H1 (cell line): ENCODE measurements at regions not wholly inside any gene's neighbourhood (a gene's known extent, or its start where the extent isn't known, plus 50 kb on each side); places are given as distances from the start of the nearest gene placed in this dataset.

Experiments used
- CTCF ChIA-PET: fragments of 300-600 bp; sonication (Branson Sonifier 250); formaldehyde crosslinking; loops from one replicate; lab custom pipeline; 2021; ENCODE audit not compliant: partially characterized antibody; lab: Charles Lee
- POLR2A ChIA-PET: fragments of 300-600 bp; sonication (Branson Sonifier 250); formaldehyde crosslinking; loops from one replicate; lab custom pipeline; 2021; ENCODE audit warnings: inconsistent platforms; ENCODE audit not compliant: partially characterized antibody; lab: Charles Lee
- DNase-seq, 2 experiments: peaks; one replicate each; pipeline versions ENCODE4 v3.0.0 to v3.0.0-alpha.2; 2010 to 2022; ENCODE audit warnings: low spot score in 2 of 2, low read depth in 1 of 2, mixed read lengths in 1 of 2
- FAIRE-seq: peaks from 2 replicates; lab custom pipeline; 2011; peaks lifted over from hg19 to GRCh38; lab: Jason Lieb, UNC
- H2AFZ ChIP-seq: 2 replicates; pipeline ENCODE4 v1.8.1; 2012; ENCODE audit warnings: low read length, inconsistent platforms
- H2AK5ac ChIP-seq: 2 replicates; pipeline ENCODE4 v1.6.1; 2013; ENCODE audit warnings: low read depth, low read length
- H2BK120ac ChIP-seq: replicated peaks from 2 replicates; pipeline ENCODE3; 2013; ENCODE audit warnings: low read depth, low read length, inconsistent platforms
- H2BK12ac ChIP-seq: 2 replicates; pipeline ENCODE4 v1.6.1; 2013; ENCODE audit warnings: low read depth, low read length
- H2BK15ac ChIP-seq: 2 replicates; pipeline ENCODE4 v1.6.1; 2013; ENCODE audit warnings: low read length
- H2BK20ac ChIP-seq: 2 replicates; pipeline ENCODE4 v1.6.1; 2013; ENCODE audit warnings: low read length
- H2BK5ac ChIP-seq: 2 replicates; pipeline ENCODE4 v1.6.1; 2013; ENCODE audit warnings: low read depth, low read length
- H3K14ac ChIP-seq: 2 replicates; pipeline ENCODE4 v1.6.1; 2013; ENCODE audit warnings: inconsistent platforms; ENCODE audit not compliant: insufficient read length
- H3K18ac ChIP-seq: 2 replicates; pipeline ENCODE4 v1.6.1; 2013; ENCODE audit warnings: low read length; ENCODE audit errors: extremely low read depth
- H3K23ac ChIP-seq: 2 replicates; pipeline ENCODE4 v1.6.1; 2013; ENCODE audit warnings: inconsistent platforms; ENCODE audit not compliant: insufficient read length
- H3K23me2 ChIP-seq: 2 replicates; pipeline ENCODE4 v1.6.1; 2013; ENCODE audit warnings: low read depth, low read length
- H3K27ac ChIP-seq: 2 replicates; pipeline ENCODE4 v1.6.1; 2011; ENCODE audit warnings: low read depth, low read length, inconsistent platforms
- H3K27me3 ChIP-seq, 4 experiments: replicated peaks in 1 of 4; 1 replicate in 1 of 4; 2 replicates in 3 of 4; pipeline versions ENCODE4 v1.6.1 to v1.8.1; 2011 to 2013; ENCODE audit warnings: low read length in 3 of 4, mild to moderate bottlenecking in 3 of 4, inconsistent platforms in 2 of 4, mixed read lengths in 2 of 4, moderate library complexity in 1 of 4; ENCODE audit not compliant: control insufficient read depth in 3 of 4, insufficient read depth in 3 of 4; ENCODE audit errors: extremely low read depth in 1 of 4
- H3K36me3 ChIP-seq, 4 experiments: 2 replicates each; pipeline versions ENCODE4 v1.6.1 to v1.8.1; 2011 to 2013; ENCODE audit warnings: mild to moderate bottlenecking in 4 of 4, low read length in 3 of 4, moderate library complexity in 2 of 4, control low read depth in 1 of 4, inconsistent platforms in 1 of 4; ENCODE audit not compliant: insufficient read depth in 4 of 4, control insufficient read depth in 2 of 4
- H3K4ac ChIP-seq: replicated peaks from 2 replicates; pipeline ENCODE3; 2013; ENCODE audit warnings: low read length, low read depth, mixed read lengths, inconsistent platforms; ENCODE audit not compliant: insufficient read length
- H3K4me1 ChIP-seq, 4 experiments: replicated peaks in 1 of 4; 1 replicate in 1 of 4; 2 replicates in 3 of 4; pipeline versions ENCODE4 v1.6.1 to v1.8.1; 2011 to 2013; ENCODE audit warnings: low read length in 3 of 4, inconsistent platforms in 2 of 4, mixed read lengths in 1 of 4; ENCODE audit not compliant: insufficient read depth in 4 of 4, control insufficient read depth in 3 of 4
- H3K4me2 ChIP-seq, 2 experiments: 2 replicates each; pipeline versions ENCODE4 v1.6.1 to v1.8.1; 2011 to 2013; ENCODE audit warnings: low read depth in 2 of 2, low read length in 2 of 2, control low read depth in 1 of 2, inconsistent platforms in 1 of 2, mild to moderate bottlenecking in 1 of 2; ENCODE audit not compliant: insufficient read depth in 1 of 2
- H3K4me3 ChIP-seq, 4 experiments: fragments of 200-600, 300-600 bp in 1 of 4; sonication (generic), shearing (Covaris generic), sonication (Bioruptor Twin) in 1 of 4; 2 replicates each; pipeline versions ENCODE4 v1.5.1 to v1.8.1; 2011 to 2016; ENCODE audit warnings: low read length in 4 of 4, low read depth in 3 of 4, control low read depth in 2 of 4, inconsistent platforms in 2 of 4, mild to moderate bottlenecking in 2 of 4, mixed read lengths in 1 of 4, moderate library complexity in 1 of 4; ENCODE audit not compliant: insufficient read depth in 2 of 4; ENCODE audit errors: extremely low read depth in 1 of 4
- H3K56ac ChIP-seq: replicated peaks from 2 replicates; pipeline ENCODE3; 2013; ENCODE audit warnings: low read depth, mild to moderate bottlenecking, mixed read lengths, low read length, inconsistent platforms; ENCODE audit not compliant: insufficient read length
- H3K79me1 ChIP-seq: 2 replicates; pipeline ENCODE4 v1.6.1; 2013; ENCODE audit warnings: low read depth, low read length, control low read depth
- H3K79me2 ChIP-seq, 2 experiments: 2 replicates each; pipeline versions ENCODE4 v1.6.1 to v1.8.1; 2012 to 2013; ENCODE audit warnings: low read length in 2 of 2, mild to moderate bottlenecking in 2 of 2, inconsistent platforms in 1 of 2; ENCODE audit not compliant: insufficient read depth in 2 of 2, control insufficient read depth in 1 of 2
- H3K9ac ChIP-seq, 4 experiments: replicated peaks in 1 of 4; 1 replicate in 1 of 4; 2 replicates in 3 of 4; pipeline versions ENCODE4 v1.6.1 to v1.8.1; 2011 to 2013; ENCODE audit warnings: low read depth in 3 of 4, low read length in 3 of 4, control low read depth in 2 of 4, mild to moderate bottlenecking in 2 of 4, moderate library complexity in 2 of 4, inconsistent platforms in 1 of 4; ENCODE audit errors: extremely low read depth in 1 of 4
- H3K9me3 ChIP-seq, 2 experiments: 2 replicates each; pipeline versions ENCODE4 v1.6.1 to v1.8.1; 2012 to 2013; ENCODE audit warnings: mild to moderate bottlenecking in 2 of 2, moderate library complexity in 2 of 2, control low read depth in 1 of 2, inconsistent platforms in 1 of 2, low read depth in 1 of 2, low read length in 1 of 2, mixed read lengths in 1 of 2; ENCODE audit not compliant: insufficient read depth in 2 of 2
- H4K20me1 ChIP-seq, 2 experiments: replicated peaks in 1 of 2; 2 replicates each; pipeline versions ENCODE3 to v1.8.1; 2011 to 2013; ENCODE audit warnings: inconsistent platforms in 2 of 2, low read length in 2 of 2, mild to moderate bottlenecking in 1 of 2; ENCODE audit not compliant: insufficient read depth in 2 of 2, control insufficient read depth in 1 of 2
- H4K5ac ChIP-seq: 2 replicates; pipeline ENCODE4 v1.6.1; 2013; ENCODE audit warnings: low read length, low read depth, mixed read lengths, inconsistent platforms; ENCODE audit not compliant: insufficient read length
- H4K8ac ChIP-seq: 2 replicates; pipeline ENCODE4 v1.8.0; 2013; ENCODE audit warnings: mild to moderate bottlenecking, moderate library complexity, low read length, inconsistent platforms; ENCODE audit not compliant: insufficient read depth; ENCODE audit errors: extremely low read depth
- H4K91ac ChIP-seq: replicated peaks from 2 replicates; pipeline ENCODE3; 2013; ENCODE audit warnings: low read length, mixed read lengths, inconsistent platforms; ENCODE audit not compliant: insufficient read length
- ASH2L ChIP-seq: fragments of 200-600, 300-600 bp; sonication (generic); IDR thresholded peaks from one replicate; pipeline ENCODE4 v1.7.1; 2017; ENCODE audit warnings: low read length
- BCL11A ChIP-seq, 2 experiments: IDR thresholded peaks; one replicate each; pipeline ENCODE4 v1.6.1; 2011; ENCODE audit warnings: low read depth in 2 of 2, low read length in 2 of 2, mild to moderate bottlenecking in 2 of 2
- SP2 ChIP-seq: IDR thresholded peaks from 2 replicates; pipeline ENCODE4 v1.6.1; 2012; ENCODE audit warnings: mild to moderate bottlenecking, low read length, inconsistent platforms
- WGBS, 2 experiments: shearing (Covaris generic) in 1 of 2; methylation state at CpG; one replicate each; pipeline versions ENCODE4 v1.1.6 to v1.1.7; 2013 to 2015; ENCODE audit warnings: low lambda C conversion rate in 2 of 2, mixed read lengths in 2 of 2, inconsistent platforms in 1 of 2, low coverage in 1 of 2, missing lambda C conversion rate in 1 of 2; ENCODE audit not compliant: insufficient replicate concordance in 2 of 2, insufficient coverage in 1 of 2, insufficient read length in 1 of 2; ENCODE audit errors: extremely low coverage in 1 of 2, missing lambda C conversion rate in 1 of 2; 5-methylcytosine and 5-hydroxymethylcytosine counted together

DNA sequence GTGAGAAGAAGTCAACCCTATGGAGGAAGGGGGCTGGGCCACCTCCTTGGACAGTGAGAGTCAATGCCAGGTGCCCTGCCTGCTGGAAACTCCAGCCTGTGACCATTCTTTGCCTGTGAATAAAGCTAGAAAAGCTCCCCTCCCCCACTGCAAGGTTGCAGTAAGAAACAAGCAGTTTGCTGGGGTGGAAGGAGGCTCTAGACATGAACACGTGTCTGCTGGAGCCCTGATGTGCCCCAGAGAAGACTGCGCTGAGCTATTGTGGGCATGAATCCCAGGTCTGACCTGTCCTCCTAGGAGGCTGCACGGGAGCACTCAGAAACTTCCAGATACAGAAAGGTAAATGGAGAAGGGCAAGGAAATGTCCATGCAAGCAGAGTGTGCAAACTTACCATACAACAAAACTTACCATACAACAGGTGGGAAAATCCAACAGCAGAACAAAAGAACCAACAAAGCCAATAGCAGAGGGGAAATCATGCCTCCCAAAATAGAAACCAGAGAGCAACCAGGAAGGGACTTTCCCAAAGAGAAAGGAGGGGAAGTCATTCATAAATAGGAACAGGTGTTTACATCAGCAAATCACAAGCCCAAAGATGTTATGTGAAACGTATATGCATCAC, 278.7 kb downstream of the BCL2 start:
- H3K18ac ChIP-seq: no peak overlapping the region
- no peaks in the 10 kb centered on the region for H3K27me3 ChIP-seq
- H2AFZ ChIP-seq: peak overlapping the region; percentile 70; the same call in 1 of the 2 replicates
- no peaks in the 10 kb centered on the region; a peak in 1 of 7 replicates for H3K4me1 ChIP-seq
- no peak overlapping the region for H2BK5ac ChIP-seq
- H2BK15ac ChIP-seq: no peak overlapping the region
- H3K56ac ChIP-seq: no peak overlapping the region
- no peak overlapping the region for H4K8ac ChIP-seq
- DNase-seq: no peak
- CTCF ChIA-PET: interaction anchor here (0.6 to 1.7 kb wide), 7 partner anchors 11 to 279 kb away, joined by 3 to 7 read pairs (median 4); partner anchors contain the start of gene BCL2
- no peaks in the 10 kb centered on the region for H3K79me2 ChIP-seq
- 84% methylated on average over 4 of the region's 4 CpGs; no CpG with 5 or more reads in 1 of the 2 experiments for WGBS, 2 experiments
- no peak overlapping the region for H2BK120ac ChIP-seq
- no peak overlapping the region for H4K91ac ChIP-seq
- no peaks in the 10 kb centered on the region for H3K36me3 ChIP-seq
- H3K14ac ChIP-seq: no peak overlapping the region
- H3K27ac ChIP-seq: no peak overlapping the region
- no peak overlapping the region for H3K9ac ChIP-seq
- no peak overlapping the region for H3K4me2 ChIP-seq
- H3K23me2 ChIP-seq: no peaks in the 10 kb centered on the region
- H3K23ac ChIP-seq: no peak overlapping the region
- H2BK20ac ChIP-seq: no peak overlapping the region
- no peak overlapping the region for H4K5ac ChIP-seq
- no peak overlapping the region for H3K4ac ChIP-seq
- TF ChIP-seq SP2 (no peak), ASH2L (no peak), BCL11A (IDR thresholded peaks at IDR 0.05; ENCODE audit: low read depth in 2 of 2, low read length in 2 of 2) (no peak)
- no peaks in the 10 kb centered on the region for H3K9me3 ChIP-seq
- no peaks in the 10 kb centered on the region for H3K79me1 ChIP-seq
- no peak for FAIRE-seq
- H2BK12ac ChIP-seq: no peak overlapping the region
- H4K20me1 ChIP-seq: no peaks in the 10 kb centered on the region
- H3K4me3 ChIP-seq: no peak overlapping the region
- POLR2A ChIA-PET: no interaction called here
- 0 out of 2 replicates have a peak overlapping the region, but pooled peaks have one; percentile 39 for H2AK5ac ChIP-seq
